Fibroblast of villous mesenchyme (primary cell): ENCODE measurements at regions not wholly inside any gene's neighbourhood (a gene's known extent, or its start where the extent isn't known, plus 50 kb on each side); places are given as distances from the start of the nearest gene placed in this dataset.

Experiments used
- DNase-seq: peaks from one replicate; pipeline ENCODE4 v3.0.0-alpha.2; 2010; ENCODE audit warnings: low read depth
- H3K4me3 ChIP-seq: 2 replicates; pipeline ENCODE4 v1.5.1; 2011; ENCODE audit warnings: low read depth, mild to moderate bottlenecking, low read length
- CTCF ChIP-seq: IDR thresholded peaks from 2 replicates; pipeline ENCODE4 v1.5.1; 2012; ENCODE audit warnings: low read depth, mild to moderate bottlenecking, low read length; ENCODE audit not compliant: insufficient read depth

GRCh38 chr2:81551040-81551634 lies 1246.6 kb upstream of the LRRTM1 start:
- no peak for DNase-seq
- no peak for TF ChIP-seq CTCF

GRCh38 chr2:81550277-81550676 lies 1245.7 kb upstream of the LRRTM1 start:
- no peak for TF ChIP-seq CTCF
- no peak for DNase-seq
- no peak overlapping the region for H3K4me3 ChIP-seq

More at GRCh38 chr2:81551040-81551634, 1246.6 kb upstream of the LRRTM1 start:
- no peak overlapping the region for H3K4me3 ChIP-seq

DNA sequence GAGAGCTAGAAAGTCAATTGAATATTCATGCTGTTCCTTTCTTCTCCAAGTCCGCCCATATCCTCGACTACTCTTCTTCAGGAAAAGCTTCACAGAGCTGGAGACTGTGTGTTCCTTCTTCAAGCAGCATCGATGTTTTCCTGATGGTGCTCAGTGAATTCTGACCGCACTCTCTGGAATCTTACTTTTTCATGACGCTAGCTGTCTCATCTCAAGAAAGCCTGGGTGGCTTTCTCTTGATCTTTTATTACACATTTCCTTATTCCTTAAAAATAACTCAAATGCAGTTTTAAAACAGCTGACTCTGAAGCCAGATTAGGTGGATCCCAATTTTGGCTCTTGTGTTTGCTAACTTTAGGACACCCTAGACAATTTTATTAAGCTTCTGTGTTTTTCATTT lies 1245.1 kb upstream of the LRRTM1 start:
- no peak for TF ChIP-seq CTCF
- no peak overlapping the region for H3K4me3 ChIP-seq
- no peak for DNase-seq

DNA sequence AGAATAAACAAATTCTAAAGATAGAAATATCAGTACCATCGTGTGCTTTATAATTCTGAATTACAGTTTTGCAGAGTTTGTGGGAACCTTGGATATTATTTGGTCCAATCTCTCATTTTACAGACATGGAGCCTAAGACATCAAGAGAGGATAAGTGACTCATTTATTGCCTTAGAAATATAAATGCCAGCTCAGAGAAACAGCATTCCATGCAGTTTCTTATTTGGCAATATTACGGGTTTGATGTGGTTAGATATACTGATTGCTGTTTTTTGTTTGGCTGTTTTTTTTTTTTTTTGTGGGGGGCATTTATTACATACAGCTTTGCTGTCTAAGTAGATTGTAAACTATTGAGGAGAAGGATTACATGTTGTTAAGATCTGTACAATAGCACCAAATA lies 1241.1 kb upstream of the LRRTM1 start:
- H3K4me3 ChIP-seq = no peak overlapping the region
- no peak for TF ChIP-seq CTCF
- DNase-seq = peak; percentile 4

DNA sequence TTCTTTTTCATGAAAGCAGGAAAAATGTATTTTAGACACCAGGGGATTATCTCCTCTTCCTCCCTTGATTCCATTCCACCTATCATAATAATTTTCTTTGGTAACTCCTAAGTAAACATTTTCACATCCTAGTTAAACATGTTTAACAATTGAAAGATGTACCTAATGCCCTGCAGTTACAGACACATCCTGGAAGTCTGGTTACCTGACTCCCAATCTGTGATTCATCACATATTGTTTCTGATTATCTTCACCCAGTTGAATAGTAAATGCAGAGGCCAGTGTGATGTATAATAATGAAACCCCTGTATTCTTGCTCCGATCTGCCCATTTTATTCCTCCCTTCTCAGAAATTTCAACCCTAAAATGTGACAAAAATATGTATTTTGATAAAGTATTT lies 1237.6 kb upstream of the LRRTM1 start:
- no peak for TF ChIP-seq CTCF
- no peak for DNase-seq
- no peak overlapping the region for H3K4me3 ChIP-seq

DNA sequence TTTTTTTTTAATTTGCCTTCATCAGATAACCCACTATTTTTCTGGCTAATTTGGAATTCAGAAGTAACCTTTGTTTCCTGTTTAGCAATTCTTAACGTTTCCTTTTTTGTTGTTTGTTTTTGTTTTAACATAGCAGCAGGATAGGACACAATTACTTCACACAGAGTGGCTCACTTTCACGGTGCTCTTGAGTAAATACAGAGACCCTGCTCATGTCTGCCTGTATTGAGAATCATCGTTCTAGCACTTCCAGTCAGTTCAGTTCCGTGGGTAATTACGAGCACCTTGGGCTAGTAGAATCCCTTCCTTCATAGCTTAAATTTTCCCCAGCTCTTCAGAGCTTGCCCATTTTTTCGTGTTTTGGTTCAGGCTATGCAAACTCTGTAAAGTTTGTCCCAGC lies 1225.4 kb upstream of the LRRTM1 start:
- TF ChIP-seq CTCF = no peak
- no peak overlapping the region for H3K4me3 ChIP-seq
- no peak for DNase-seq

- no peak for DNase-seq
- no peak for TF ChIP-seq CTCF
- H3K4me3 ChIP-seq = no peak overlapping the region
Measured at GRCh38 chr2:81528852-81529480, 1224.4 kb upstream of the LRRTM1 start.
